Ovary (tissue), 3 donors: ENCODE measurements at regions not wholly inside any gene's neighbourhood (a gene's known extent, or its start where the extent isn't known, plus 50 kb on each side); places are given as distances from the start of the nearest gene placed in this dataset.

Experiments used
- CTCF ChIP-seq, 3 donors: fragments of 450-650 bp in 2 of 3; fragments of 200-600 bp in 1 of 3; IDR thresholded peaks; one replicate each; pipeline versions ENCODE4 v1.5.1 to v1.8.0; 2016 to 2022; ENCODE audit warnings: antibody characterized with exemption in 3 of 3, mild to moderate bottlenecking in 1 of 3
- EP300 ChIP-seq: sonication (generic); formaldehyde crosslinking; IDR thresholded peaks from one replicate; pipeline ENCODE4 v1.6.1; 2017; ENCODE audit warnings: antibody characterized with exemption
- POLR2A ChIP-seq: fragments of 450-650 bp; IDR thresholded peaks from one replicate; pipeline ENCODE4 v1.6.1; 2017; ENCODE audit warnings: antibody characterized with exemption, mild to moderate bottlenecking, moderate library complexity
- donor health status: DM: no; HTN: no; CAD: no.

- no peak for TF ChIP-seq CTCF (IDR thresholded peaks at IDR 0.05)
- TF ChIP-seq POLR2A, result no peak
- TF ChIP-seq EP300, result no peak
Observed at GRCh38 chr6:12238219-12238618, 51.9 kb upstream of the EDN1 start.
